NK-92 treated with Interleukin-12 subunit alpha and Interleukin-12 subunit beta, amount 100 ng/mL, for 24 hours (cell line): ENCODE measurements at regions not wholly inside any gene's neighbourhood (a gene's known extent, or its start where the extent isn't known, plus 50 kb on each side); places are given as distances from the start of the nearest gene placed in this dataset.

Source experiments
- DNase-seq: peaks from one replicate; lab custom pipeline; 2025; lab: John Stamatoyannopoulos, UW

- no peak for DNase-seq
These were observed 72.6 kb downstream of the TENT5C start for GRCh38 chr1:117678246-117678977.

GRCh38 chr1:117679299-117679698 is 73.5 kb downstream of the TENT5C start:
- DNase-seq: no peak

GRCh38 chr1:117679868-117680267 is 74.0 kb downstream of the TENT5C start:
- no peak for DNase-seq

GRCh38 chr1:117680316-117681002 is 74.6 kb downstream of the TENT5C start:
- no peak for DNase-seq

- no peak for DNase-seq
These were observed 75.4 kb downstream of the TENT5C start for GRCh38 chr1:117681093-117681900.

- DNase-seq: no peak
These were observed 76.0 kb downstream of the TENT5C start for GRCh38 chr1:117681901-117682250.

- no peak for DNase-seq
These were observed 76.5 kb downstream of the TENT5C start for GRCh38 chr1:117682372-117682771.

GRCh38 chr1:117683571-117684285 is 77.9 kb downstream of the TENT5C start:
- no peak for DNase-seq

- DNase-seq: no peak
These were observed 80.3 kb downstream of the TENT5C start for GRCh38 chr1:117685936-117686806.

- DNase-seq: no peak
These were observed 81.1 kb downstream of the TENT5C start for GRCh38 chr1:117686907-117687306.

GRCh38 chr1:117689997-117690625 is 84.3 kb downstream of the TENT5C start:
- no peak for DNase-seq

- DNase-seq: no peak
These were observed 86.1 kb downstream of the TENT5C start for GRCh38 chr1:117691942-117692341.

- DNase-seq: no peak
These were observed 88.7 kb downstream of the TENT5C start for GRCh38 chr1:117694543-117694942.

GRCh38 chr1:117695796-117696490 is 90.1 kb downstream of the TENT5C start:
- DNase-seq: no peak

GRCh38 chr1:117696561-117696960 is 90.7 kb downstream of the TENT5C start:
- no peak for DNase-seq

GRCh38 chr1:117697220-117697781 is 91.5 kb downstream of the TENT5C start:
- DNase-seq: no peak

GRCh38 chr1:117698398-117699160 is 92.7 kb downstream of the TENT5C start:
- DNase-seq: no peak

- DNase-seq: no peak
These were observed 94.1 kb downstream of the TENT5C start for GRCh38 chr1:117699953-117700352.

GRCh38 chr1:117702654-117703053 is 96.8 kb downstream of the TENT5C start:
- DNase-seq: no peak
